GM06990 (cell line): ENCODE measurements at regions not wholly inside any gene's neighbourhood (a gene's known extent, or its start where the extent isn't known, plus 50 kb on each side); places are given as distances from the start of the nearest gene placed in this dataset.

Source experiments
- DNase-seq: peaks from one replicate; pipeline ENCODE4 v3.0.0-alpha.2; 2011; ENCODE audit not compliant: insufficient read length; ENCODE audit errors: extremely low read depth
- H3K27me3 ChIP-seq: replicated peaks from 2 replicates; pipeline ENCODE4 v1.6.0; 2011; ENCODE audit warnings: low read length; ENCODE audit not compliant: control insufficient read depth, insufficient read depth
- H3K36me3 ChIP-seq: 2 replicates; pipeline ENCODE4 v1.5.1; 2011; ENCODE audit warnings: low read length; ENCODE audit not compliant: control insufficient read depth, insufficient read depth
- H3K4me3 ChIP-seq: replicated peaks from 2 replicates; pipeline ENCODE4 v1.5.1; 2011; ENCODE audit warnings: low read depth, mild to moderate bottlenecking, control low read depth, low read length
- TF ChIP-seq, protein P1 (sequence below): IDR thresholded peaks from 2 replicates; pipeline ENCODE4 v1.5.1; 2011; ENCODE audit warnings: low read length, control low read depth, mild to moderate bottlenecking, inconsistent platforms; ENCODE audit not compliant: insufficient read depth, poor library complexity, severe bottlenecking

DNA sequence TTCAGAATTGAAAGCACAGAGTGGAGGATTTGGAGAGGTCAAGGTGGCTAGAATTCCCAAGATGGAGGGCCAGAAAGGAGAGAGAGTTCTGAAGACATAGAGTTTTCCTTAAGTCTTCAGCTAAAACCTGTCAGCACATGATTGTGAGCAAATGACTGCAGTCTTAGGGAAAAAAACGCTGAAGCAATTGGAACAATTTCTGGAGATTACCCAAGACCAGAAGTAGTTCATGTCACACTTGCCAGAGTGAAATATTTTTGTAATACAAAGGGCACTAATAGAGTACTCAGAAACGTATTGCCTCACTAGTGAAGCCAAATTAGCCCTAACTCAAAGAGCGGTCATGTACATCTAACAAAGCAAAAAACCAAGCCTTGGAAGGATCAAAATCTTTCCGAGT is 541.3 kb upstream of the MARCKS start:
- Histone ChIP-seq H3K27me3 (no peaks in the 10 kb centered on the region), H3K36me3 (no peaks in the 10 kb centered on the region), H3K4me3 (no peak overlapping the region)
- no peak for DNase-seq
- TF ChIP-seq, protein P1, sequence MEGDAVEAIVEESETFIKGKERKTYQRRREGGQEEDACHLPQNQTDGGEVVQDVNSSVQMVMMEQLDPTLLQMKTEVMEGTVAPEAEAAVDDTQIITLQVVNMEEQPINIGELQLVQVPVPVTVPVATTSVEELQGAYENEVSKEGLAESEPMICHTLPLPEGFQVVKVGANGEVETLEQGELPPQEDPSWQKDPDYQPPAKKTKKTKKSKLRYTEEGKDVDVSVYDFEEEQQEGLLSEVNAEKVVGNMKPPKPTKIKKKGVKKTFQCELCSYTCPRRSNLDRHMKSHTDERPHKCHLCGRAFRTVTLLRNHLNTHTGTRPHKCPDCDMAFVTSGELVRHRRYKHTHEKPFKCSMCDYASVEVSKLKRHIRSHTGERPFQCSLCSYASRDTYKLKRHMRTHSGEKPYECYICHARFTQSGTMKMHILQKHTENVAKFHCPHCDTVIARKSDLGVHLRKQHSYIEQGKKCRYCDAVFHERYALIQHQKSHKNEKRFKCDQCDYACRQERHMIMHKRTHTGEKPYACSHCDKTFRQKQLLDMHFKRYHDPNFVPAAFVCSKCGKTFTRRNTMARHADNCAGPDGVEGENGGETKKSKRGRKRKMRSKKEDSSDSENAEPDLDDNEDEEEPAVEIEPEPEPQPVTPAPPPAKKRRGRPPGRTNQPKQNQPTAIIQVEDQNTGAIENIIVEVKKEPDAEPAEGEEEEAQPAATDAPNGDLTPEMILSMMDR, result no peak

DNA sequence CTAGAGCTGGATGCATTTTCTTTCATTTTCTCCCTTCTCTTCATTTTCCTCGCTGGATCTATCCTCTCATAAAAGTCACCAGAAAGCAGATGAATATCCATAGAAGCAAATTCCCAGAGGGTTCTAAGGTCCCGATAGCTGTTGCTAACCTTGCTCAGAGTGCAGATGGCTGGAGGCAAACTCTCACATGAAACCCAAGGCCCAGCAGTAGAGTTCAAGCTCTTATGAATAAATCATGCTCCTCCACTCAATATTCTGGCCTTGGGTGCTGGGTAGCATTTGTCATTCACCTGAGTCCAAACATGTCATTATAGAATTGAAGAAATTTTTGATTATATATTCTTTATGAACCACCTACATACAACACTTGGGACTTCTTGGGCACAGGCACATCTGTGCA is 539.7 kb upstream of the MARCKS start:
- DNase-seq, result no peak
- no peaks in the 10 kb centered on the region for H3K27me3 ChIP-seq
- H3K4me3 ChIP-seq, result no peak overlapping the region
- TF ChIP-seq, protein P1, result no peak
- no peaks in the 10 kb centered on the region for H3K36me3 ChIP-seq

DNA sequence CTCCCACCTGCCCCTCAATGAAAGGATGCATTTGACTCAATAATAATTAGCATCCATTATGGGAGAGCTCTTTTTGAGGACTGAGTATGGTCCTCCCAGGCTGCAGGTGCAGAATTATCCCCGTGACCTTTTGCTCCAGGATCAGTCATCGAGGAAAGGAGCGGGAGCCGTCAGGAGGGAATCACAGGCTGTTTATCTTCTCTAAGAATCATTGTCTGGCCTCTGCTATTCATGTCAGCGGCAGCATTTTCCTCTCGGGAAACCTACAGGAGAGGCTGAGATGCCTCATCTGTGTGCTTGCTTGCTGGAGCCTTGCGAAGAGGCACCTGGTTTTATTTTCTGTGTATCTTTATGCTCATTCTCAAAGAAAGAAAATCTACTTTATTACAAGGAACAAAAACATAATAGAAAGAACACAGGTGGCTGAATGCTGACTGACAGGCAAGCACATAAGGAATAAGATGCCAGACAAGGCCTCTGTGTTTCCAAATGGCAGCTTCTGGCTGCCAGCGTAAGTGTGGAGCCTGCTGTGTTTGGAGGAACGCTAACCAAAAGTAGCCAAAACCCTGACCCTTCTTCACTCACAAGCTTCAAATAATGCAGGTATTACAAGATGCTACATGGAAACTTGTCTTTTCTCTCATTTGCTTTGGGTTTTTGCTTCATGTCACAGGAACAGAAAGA is 539.1 kb upstream of the MARCKS start:
- H3K36me3 ChIP-seq, result no peaks in the 10 kb centered on the region
- TF ChIP-seq, protein P1, result no peak
- H3K4me3 ChIP-seq, result no peak overlapping the region
- no peaks in the 10 kb centered on the region for H3K27me3 ChIP-seq
- DNase-seq, result no peak

DNA sequence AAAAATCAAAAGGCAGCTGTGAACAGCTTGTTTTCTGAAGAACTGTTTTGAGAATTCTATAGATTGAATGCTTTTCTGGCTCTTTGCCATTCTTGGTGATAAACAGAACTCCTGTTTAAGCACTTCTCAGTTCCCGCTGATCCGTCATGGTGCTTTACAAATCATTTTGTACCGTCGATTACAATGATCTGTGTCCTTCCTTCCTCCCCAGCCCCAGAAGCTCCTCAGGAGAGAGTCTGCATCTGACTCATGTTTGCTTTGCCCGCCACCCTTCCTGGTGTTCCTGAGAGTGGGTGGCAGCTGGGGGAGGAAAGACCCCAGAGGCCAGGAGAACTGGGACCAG is 538.6 kb upstream of the MARCKS start:
- no peak overlapping the region for H3K4me3 ChIP-seq
- DNase-seq, result no peak
- TF ChIP-seq, protein P1, result no peak
- H3K36me3 ChIP-seq, result no peaks in the 10 kb centered on the region
- H3K27me3 ChIP-seq, result no peaks in the 10 kb centered on the region

DNA sequence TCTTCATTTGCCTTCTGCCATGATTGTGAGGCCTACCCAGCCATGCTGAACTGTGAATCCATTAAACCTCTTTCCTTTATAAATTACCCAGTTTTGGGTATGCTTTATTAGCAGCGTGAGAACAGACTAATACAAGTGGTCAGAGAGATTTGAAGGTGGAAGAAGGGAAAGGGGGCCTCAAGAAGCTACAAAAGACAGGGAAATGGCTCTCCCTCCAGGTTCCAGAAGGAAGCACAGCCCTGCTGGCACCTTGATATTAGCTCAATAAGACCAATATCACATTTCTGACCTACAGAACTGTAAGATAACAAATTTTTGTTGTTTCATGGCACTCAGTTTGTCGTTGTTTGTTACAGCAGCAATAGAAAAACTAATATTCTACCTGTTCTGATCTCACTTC is 536.5 kb upstream of the MARCKS start:
- Histone ChIP-seq H3K27me3 (no peaks in the 10 kb centered on the region), H3K36me3 (no peaks in the 10 kb centered on the region), H3K4me3 (no peak overlapping the region)
- DNase-seq, result no peak
- TF ChIP-seq, protein P1, result no peak

DNA sequence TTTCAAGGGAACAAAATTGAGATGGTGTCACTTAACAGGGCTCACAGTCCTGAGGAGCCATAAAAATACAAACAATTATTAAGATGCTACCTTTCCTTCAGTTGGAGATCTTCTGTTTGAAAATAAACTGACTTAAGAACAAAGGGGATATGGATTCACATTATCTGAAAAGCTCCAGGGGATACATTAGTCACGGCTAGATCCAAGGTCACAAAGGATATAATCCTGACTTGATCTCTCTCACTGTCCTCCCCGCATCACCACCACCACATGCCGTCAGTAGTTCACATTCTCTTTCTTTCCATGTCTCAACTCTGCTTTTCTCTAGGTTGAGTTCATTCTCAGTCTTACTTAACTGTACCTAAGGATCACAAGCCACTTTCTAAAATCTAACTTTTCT is 530.4 kb upstream of the MARCKS start:
- Histone ChIP-seq H3K4me3 (no peak overlapping the region), H3K36me3 (no peaks in the 10 kb centered on the region), H3K27me3 (no peaks in the 10 kb centered on the region)
- TF ChIP-seq, protein P1, result no peak
- no peak for DNase-seq
